ENCODE measurements at regions not wholly inside any gene's neighbourhood (a gene's known extent, or its start where the extent isn't known, plus 50 kb on each side); places are given as distances from the start of the nearest gene placed in this dataset.

DNA sequence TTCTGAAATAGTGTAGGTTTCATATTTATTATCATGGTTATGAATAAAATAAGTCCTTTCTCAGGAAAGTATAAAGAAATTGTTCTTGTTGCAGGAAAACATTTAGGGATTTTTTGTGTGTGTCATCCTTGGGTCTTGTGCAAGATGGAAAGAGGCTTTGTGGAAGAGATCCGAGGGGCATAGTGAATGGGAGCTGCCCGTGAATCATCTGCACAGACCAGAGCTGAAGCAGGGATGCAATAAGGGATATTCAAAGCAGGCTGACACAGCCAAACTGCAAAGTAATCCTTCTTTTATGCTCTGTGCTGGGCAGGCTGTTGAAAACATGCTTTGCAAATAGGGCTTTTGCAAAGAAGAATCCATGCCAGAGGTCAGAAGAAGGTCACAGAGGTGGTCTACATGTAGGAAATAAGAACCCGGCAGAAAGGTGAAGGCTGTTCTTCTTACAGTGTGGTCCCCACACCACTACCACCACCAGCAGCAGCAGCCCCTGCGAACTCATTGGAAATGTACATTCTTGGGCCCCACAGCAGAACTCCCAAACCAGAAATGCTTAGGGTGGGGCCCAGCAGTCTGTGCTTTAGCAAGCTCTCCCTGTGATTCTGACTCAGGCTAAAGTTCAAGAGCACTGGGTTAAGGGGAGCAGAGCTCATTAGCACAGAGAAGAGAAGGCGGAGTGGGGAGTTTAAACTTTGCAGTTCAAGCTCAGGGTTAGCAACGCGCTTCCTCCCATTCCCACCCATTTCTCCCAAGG lies 237.6 kb downstream of the QKI start:
- H3K27ac ChIP-seq (ENCODE audit: insufficient read depth, low read length): no peak overlapping the region
- H3K18ac ChIP-seq (ENCODE audit: low read depth, low read length): no peak overlapping the region
- WGBS, 2 experiments (ENCODE audit: extremely low coverage in 2 of 2, insufficient read length in 1 of 2): no CpG with 5 or more reads among the region's 7 CpGs

More for the DNA sequence above, 237.6 kb downstream of the QKI start:
- Histone ChIP-seq H3K56ac (ENCODE audit: extremely low read depth, insufficient read depth, low read length) (no peak overlapping the region), H2BK120ac (ENCODE audit: low read depth, low read length) (no peak overlapping the region), H3K27me3 (ENCODE audit: control insufficient read depth, insufficient read depth, low read length) (peaks cover 2% of the 10 kb centered on the region; the same call in 1 of the 2 replicates), H3K9ac (ENCODE audit: low read depth, low read length) (no peak overlapping the region), H3K79me1 (ENCODE audit: low read depth in 1 of 2, low read length in 2 of 2) (no peaks in the 10 kb centered on the region), H2AK9ac (replicated peaks; ENCODE audit: low read depth, low read length, poor library complexity) (no peak overlapping the region), H2BK5ac (ENCODE audit: low read depth, low read length, poor library complexity, severe bottlenecking) (no peak overlapping the region), H2BK15ac (ENCODE audit: low read depth, low read length) (no peak overlapping the region), H3K36me3 (ENCODE audit: control insufficient read depth, insufficient read depth, low read length) (no peaks in the 10 kb centered on the region), H3K9me3 (ENCODE audit: control insufficient read depth, insufficient read depth, low read length) (no peaks in the 10 kb centered on the region), H3K4ac (ENCODE audit: low read depth, low read length) (no peak overlapping the region), H2AK5ac (ENCODE audit: low read depth, low read length) (no peak overlapping the region), H3K4me1 (ENCODE audit: control insufficient read depth, insufficient read depth, low read length) (no peaks in the 10 kb centered on the region), H4K5ac (ENCODE audit: low read depth, low read length) (no peak overlapping the region), H3K4me2 (ENCODE audit: low read depth, low read length) (no peak overlapping the region), H4K20me1 (ENCODE audit: insufficient read depth, low read length) (no peaks in the 10 kb centered on the region), H2BK20ac (ENCODE audit: low read depth, low read length) (no peak overlapping the region), H3K4me3 (ENCODE audit: insufficient read depth, low read depth, low read length) (no peak overlapping the region), H3K14ac (replicated peaks; ENCODE audit: low read depth, low read length) (no peak overlapping the region), H4K8ac (ENCODE audit: low read depth in 2 of 2, low read length in 2 of 2) (no peak overlapping the region), H2AFZ (replicated peaks; ENCODE audit: low read length, poor library complexity) (no peak overlapping the region), H4K91ac (ENCODE audit: insufficient read depth, low read depth, low read length) (no peak overlapping the region), H3K9me1 (ENCODE audit: insufficient read depth, low read length) (no peaks in the 10 kb centered on the region), H3K23ac (ENCODE audit: low read depth, low read length) (no peak overlapping the region)
- DNase-seq: peak; percentile 9
- ATAC-seq (ENCODE audit: low read depth): 0 out of 2 replicates have a peak, but pooled peaks have one; percentile 17
- TF ChIP-seq POLR2A (IDR thresholded peaks at IDR 0.05; ENCODE audit: low read depth, low read length) (no peak), USF2 (IDR thresholded peaks at IDR 0.05; ENCODE audit: low read depth, low read length) (no peak), RCOR1 (IDR thresholded peaks at IDR 0.05; ENCODE audit: insufficient replicate concordance, low read length) (no peak), CHD1 (IDR thresholded peaks at IDR 0.05; ENCODE audit: low read depth, low read length) (no peak), BHLHE40 (IDR thresholded peaks at IDR 0.05; ENCODE audit: low read depth, low read length) (no peak), ELK1 (IDR thresholded peaks at IDR 0.05; ENCODE audit: borderline replicate concordance, low read depth, low read length) (no peak), RFX5 (IDR thresholded peaks at IDR 0.05; ENCODE audit: low read depth, low read length) (no peak), NFE2L2 (IDR thresholded peaks at IDR 0.05; ENCODE audit: low read depth, low read length) (no peak)
- ChIA-PET CTCF (no interaction called here), POLR2A (ENCODE audit: unreplicated experiment) (no interaction called here)
- dilution Hi-C loops (cut with HindIII; ENCODE audit: low sequenced_read_pairs, unreplicated experiment) (no loop called here), intact Hi-C loops (cut with micrococcal nuclease) (no loop called here), in situ Hi-C loops (cut with MboI; ENCODE audit: low sequenced_read_pairs) (no loop called here)
- BruUV-seq (replicated peaks): no TSS peak

All from IMR-90 (cell line).